Posterior cingulate gyrus (tissue), 11 donors: ENCODE measurements at regions not wholly inside any gene's neighbourhood (a gene's known extent, or its start where the extent isn't known, plus 50 kb on each side); places are given as distances from the start of the nearest gene placed in this dataset.
A peak's percentile ranks its signal among the peaks of the same experiment; 100 is the strongest.
"Not testable (repeated sequence)": the region's sequence is repeated elsewhere in the genome, so short reads cannot be mapped to it uniquely, and the experiment has no call there.

Experiments used
- DNase-seq, 10 donors: peaks; one replicate each; pipeline versions ENCODE4 v3.0.0 to v3.0.0-alpha.2; 2020 to 2021; ENCODE audit warnings: mixed read lengths in 3 of 10
- intact Hi-C: fragments of 100-400 bp; cut with DNase I; formaldehyde crosslinking; loops from one replicate; pipeline ENCODE4 v1.15.1; 2023

DNA sequence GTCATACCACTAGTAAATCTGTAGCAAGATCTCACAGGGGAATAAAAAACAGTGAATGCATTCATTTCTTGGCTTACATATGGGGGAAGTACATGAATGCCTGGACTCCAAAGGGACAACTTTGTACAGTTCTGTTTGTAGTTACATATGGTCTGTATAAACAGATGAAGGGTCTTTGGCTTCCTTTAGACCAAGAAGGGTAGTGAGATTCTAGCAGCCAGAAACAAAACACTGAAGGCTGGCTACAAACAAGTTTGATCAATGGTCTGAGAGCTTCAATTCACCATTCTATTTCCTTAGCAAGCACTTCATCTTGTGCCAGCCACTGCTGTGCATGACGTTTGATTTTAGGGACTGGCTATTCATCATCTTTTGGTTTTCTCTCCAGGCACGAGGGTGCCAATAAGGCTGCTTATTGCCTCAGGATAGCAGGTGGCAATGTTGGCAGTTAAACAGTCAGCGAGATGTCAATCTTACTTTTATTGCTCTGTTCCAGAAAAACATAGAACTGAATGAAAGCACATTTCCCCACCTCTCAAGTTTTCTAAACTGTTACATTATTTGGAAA lies 313.7 kb upstream of the COL8A1 start:
- intact Hi-C loops: no loop called here
- no peak for DNase-seq

DNA sequence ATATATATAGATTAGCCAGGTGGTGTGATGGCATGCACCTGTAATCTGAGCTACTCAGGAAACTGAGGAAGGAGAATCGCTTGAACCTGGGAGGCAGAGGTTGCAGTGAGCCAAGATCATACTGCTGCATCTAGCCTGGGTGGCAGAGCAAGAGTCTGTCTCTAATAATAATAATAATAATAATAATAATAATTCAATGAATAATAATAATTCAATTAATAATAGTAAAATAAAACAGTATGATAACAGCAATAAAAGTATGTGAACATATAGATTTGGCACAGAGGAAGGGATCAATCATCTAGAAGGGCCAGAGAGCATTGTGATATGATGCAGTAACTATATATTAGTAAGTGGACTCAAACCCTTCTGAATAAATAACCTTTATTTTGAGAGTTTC lies 314.5 kb upstream of the COL8A1 start:
- no peak for DNase-seq
- intact Hi-C loops: no loop called here

DNA sequence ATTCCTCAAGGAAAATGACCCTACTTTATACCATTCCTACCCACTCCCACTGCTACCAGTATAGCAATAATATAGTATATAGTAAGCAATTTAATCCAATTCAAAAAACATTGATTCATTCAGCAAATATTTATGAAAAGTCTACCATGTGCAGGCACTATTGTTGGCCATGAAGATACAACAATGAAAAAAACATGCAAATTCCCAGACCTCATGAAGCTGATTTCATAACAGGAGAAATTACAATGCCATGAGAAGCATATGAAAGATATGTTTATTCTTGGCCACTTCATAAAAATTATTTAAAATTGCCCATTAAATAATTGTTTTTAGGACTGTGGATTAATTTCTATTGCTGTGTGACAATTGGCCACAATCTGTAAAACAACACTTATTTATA lies 315.8 kb upstream of the COL8A1 start:
- no peak for DNase-seq
- intact Hi-C loops: no loop called here

DNA sequence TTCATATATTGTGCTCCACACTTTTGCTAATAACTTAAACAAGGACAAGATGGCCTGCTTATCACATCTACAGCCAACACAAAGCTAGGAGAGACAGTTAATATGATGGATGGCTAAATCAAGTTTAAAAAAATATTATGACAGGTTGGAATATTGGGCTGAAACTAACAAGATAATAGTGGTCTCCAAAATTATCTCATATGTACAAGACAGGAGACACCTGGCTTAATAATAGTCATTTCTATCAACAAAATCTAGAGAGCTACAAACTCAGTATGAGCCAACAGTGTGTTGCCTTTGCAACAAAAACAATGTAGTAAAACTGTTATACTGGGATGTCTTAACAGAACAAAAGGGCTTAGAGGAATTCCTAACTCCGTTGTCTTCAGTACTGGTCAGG lies 317.1 kb upstream of the COL8A1 start:
- intact Hi-C loops: no loop called here

DNA sequence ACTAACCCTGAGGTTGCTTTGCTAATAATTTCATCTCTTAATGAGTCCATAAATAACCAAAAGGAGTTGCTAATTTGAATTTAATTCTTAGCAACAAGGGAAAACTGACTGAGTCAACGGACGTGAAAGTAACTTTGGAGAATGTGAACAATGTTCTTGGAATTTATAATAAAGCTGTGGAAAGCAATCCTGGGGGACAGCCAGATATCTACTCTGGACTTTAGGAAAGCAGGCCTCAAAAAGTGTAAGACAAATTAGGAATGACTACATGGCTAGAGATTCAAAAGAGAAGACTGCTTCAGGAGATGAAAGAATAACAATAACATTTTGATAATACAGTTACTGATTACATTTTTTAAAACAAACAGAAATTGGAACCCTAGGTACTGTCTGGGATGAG lies 318.4 kb upstream of the COL8A1 start:
- DNase-seq: no peak
- intact Hi-C loops: no loop called here

More for the DNA sequence above, 317.1 kb upstream of the COL8A1 start:
- DNase-seq: no peak

DNA sequence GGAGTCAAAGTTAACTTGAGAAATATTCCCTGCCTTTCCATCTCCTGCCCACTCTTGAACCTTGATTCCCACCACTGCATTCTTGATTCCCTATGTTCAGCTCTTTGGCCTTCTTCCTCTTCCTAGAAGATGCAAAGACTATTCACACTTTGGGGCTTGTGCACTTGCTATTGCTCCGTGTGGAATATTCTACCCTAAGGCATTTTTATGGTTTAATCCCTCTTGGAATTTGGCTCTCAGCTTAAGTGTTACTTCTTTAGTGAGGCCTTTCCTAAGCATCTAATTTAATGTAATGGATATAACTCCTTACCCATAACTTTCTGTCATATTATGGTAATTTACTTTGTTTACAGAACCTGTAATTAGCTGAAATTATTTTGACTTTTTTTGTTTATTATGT lies 318.9 kb upstream of the COL8A1 start:
- no peak for DNase-seq
- intact Hi-C loops: no loop called here

DNA sequence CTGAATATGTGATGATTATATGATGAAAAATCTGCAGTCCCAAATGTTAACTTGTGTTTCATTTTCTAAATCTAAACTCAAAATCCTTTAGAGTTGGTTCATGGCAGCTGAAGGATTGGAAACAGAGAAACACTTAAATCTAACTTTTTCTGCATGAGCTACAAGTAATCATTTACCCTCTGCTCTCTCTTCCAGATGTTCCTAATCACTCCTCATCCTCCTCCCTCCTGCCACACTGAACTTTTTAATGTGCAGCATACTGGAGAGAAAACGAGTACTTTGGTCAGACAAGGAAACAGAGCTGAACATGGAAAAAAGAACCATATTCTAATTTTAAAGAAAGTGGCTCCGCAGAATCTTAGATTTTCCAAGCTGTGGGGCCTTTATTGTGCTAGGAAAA lies 321.2 kb upstream of the COL8A1 start:
- DNase-seq: no peak
- intact Hi-C loops: no loop called here

DNA sequence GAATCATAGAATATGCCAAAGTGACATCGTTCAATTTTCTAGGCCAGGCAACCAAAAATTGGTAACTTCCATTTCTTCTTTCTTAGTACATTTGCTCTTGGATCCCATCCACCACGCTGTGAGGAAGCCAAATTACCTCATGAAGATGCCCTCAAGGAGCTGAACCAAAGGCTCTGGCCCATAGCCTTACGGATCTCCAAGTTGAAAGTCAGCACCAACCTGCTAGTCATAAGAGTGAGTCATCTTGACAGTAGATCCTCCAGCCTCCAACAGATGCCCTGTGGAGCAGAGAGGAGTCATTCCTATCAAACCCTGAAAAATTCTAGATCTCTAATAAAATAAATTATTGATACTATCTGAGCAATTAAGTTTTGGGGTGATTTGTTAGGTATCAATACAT lies 322.5 kb upstream of the COL8A1 start:
- DNase-seq: no peak
- intact Hi-C loops: no loop called here

DNA sequence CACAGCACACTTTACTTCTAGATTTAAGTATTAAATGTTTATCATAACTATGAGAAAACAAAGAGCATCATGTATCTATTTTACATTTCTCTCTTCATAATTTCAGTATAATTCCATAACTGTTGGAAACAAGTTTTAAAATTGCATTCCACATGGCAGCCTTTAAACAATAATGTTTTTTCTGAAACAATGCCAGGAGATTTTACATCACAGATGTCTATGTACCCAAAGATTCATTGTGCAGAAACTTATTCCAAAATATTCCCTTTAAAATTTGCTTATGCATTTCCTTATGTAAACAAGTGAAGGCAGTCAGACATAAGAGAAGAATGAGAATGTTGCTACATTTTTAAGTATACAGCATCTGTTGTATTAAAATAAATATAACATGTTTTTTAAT lies 324.9 kb upstream of the COL8A1 start:
- intact Hi-C loops: no loop called here
- no peak for DNase-seq

DNA sequence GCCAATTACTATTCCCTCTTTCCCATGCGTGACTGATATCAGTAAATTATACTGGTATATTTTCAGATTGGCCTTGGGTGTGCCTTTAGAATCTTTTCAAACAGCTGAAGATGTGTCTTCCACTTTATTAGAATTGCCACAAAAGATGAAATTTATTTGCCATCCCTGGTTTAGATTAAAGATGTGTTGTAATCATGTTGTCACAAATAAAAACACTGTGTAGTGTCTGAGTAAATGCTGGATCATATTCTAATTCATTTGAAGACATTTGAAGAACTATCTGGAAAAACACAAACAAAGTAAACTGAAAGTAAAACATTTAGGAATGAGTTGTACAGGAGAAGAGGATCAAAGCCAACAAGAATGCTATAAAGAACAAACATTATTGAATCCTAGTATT lies 339.7 kb upstream of the COL8A1 start:
- intact Hi-C loops: no loop called here
- no peak for DNase-seq

DNA sequence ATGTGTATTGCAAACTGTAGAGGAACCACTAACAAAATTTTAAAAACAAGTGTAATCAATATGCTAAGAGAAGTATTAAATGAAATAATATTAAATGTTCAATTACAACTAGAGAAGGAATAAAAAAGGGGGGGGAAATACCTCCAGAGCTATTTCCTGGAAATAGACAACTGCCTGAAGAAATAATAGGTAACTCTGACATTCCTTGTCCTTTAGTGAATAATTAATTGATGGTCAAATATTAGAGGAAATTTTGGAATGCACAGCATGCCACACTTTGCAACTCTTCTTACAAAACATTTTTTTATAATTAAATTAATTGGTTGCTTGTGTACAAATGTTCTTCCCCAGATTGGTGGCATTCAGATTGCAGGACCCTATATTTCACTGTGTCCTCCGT lies 342.6 kb upstream of the COL8A1 start:
- DNase-seq: no peak
- intact Hi-C loops: no loop called here

DNA sequence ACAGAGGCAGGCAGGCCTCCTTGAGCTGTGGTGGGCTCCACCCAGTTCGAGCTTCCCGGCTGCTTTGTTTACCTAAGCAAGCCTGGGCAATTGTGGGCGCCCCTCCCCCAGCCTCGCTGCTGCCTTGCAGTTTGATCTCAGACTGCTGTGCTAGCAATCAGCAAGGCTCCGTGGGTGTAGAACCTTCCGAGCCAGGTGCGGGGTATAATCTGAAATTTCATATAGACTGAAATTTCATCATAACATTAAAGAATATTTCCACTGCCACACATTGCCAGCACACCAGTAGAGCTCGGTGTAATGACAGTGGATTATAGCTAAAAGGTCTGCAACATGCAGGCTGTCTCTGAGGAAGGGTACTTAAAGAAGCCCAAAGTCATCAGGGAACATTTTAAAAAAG lies 344.3 kb upstream of the COL8A1 start:
- intact Hi-C loops: not testable (repeated sequence)

DNA sequence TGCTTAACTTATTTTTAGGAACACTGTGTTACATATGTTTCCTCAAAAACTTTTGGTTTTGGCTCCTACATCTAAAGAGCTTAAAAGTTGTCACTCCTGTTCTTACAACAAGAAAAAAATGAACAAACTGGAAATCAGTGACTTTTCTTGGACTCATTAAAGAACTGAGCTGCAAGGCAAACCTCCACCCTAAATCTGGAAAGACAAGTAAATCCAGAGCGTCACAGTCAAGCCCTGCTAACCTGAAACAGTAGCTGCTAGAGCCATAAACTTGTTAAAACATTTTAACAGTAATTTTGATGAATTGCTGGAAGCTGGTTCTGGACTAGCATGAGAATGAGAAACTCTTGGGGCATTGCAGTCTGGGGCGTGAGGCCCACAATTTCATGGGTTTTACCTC lies 350.5 kb upstream of the COL8A1 start:
- intact Hi-C loops: no loop called here
- no peak for DNase-seq

More for the DNA sequence above, 344.3 kb upstream of the COL8A1 start:
- not testable (repeated sequence) for DNase-seq

DNA sequence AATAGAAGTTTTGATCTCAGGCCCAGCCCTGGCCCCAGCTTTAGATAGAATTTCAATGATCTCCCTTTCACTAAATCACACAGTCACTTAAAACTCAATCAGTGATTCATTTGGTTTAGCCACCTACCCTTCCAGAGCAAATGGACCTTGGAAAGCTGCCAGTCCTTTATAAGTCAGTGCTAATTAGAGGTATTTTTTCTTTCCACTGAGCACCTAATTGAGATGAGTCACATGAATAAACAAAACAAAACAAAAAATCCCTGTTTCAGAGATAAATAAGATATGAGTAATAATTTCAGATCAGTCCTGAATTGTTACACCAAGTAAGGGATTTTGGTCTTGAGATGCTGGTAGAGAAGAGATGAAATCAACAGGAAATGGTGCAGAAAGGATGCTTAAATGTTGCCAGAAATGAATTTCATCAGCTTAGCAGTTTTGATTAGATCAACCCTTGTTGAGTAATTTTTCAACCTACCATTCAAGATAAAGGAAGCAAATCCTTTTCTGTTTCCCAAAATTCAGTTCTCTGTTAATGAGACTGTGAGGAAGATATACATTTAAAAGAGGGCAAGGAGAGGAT lies 352.0 kb upstream of the COL8A1 start:
- no peak for DNase-seq
- intact Hi-C loops: no loop called here

DNA sequence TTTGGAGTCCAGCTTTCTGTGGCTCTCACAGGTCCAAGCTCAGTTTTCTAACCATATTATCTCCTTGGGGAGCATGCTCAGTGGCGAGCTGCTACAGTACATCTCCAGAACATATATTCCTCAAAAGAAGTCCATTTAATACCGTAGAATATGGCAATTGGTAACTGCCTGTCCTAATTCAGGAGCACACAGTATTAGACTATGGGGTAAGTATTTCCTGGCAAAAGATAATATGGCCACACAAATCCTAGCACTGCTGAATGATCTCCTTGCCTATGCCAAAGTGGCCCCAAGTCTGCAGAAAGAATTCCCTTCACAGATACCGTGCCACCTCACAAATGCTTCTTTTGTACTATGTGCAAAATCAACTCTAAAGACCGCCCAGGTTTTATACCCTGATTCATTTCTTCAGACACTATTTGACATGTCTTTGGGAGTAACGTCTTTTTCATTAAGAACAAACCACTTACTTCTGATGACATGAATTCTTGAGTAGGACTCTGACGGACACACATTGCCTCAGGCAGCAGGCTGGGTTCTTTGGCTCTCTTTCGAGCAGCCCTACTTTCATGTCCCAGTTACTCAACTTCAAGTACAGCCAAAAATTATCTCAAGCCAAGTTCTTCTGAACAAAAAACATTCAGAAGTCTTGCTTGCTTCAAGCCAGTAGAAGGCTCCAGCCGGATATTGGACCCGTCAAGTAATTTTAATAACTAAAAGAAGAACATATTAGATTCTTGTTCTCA lies 368.3 kb upstream of the DCBLD2 start:
- intact Hi-C loops: no loop called here
- DNase-seq: peak in 6 of 10 donors; percentile 7 to 73 (median 36)

DNA sequence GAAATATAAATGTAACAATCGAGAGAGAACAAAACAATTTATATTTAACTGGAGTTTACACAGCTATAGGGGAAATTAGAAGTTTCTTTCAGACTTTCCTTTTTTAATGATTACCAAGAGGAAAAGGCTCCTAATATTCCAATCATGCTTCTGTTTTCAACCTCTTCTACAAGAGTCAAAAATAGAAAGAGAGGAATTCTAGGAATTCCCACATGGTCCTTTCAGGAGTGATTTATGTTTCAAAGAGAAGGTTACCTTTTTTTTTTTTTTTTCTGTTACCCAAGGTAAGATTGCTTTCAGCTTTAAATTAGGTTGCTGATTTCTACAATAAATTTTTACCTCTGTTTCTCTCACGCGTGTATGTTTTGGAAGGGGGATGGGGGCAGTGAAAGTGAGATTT lies 355.3 kb upstream of the DCBLD2 start:
- DNase-seq: no peak
- intact Hi-C loops: no loop called here

DNA sequence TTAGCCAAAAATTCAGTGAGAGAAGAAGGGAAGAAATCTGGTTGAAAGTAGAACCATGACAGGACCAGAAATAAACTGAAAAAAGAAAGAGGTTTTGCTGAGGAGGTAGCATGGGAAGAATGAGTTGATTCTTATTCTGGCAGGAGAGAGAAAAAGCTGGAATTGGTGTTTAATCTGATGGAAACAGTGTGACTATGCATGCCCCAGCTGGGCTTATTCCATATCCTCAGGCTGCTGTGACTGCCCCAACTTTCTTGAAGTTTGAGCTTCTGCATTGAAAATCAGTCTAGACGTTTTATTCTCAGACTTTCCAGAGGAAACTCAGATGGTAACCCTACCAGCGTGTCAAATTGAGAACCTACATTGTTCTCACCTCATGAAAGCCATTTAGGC lies 352.5 kb upstream of the DCBLD2 start:
- no peak for DNase-seq
- intact Hi-C loops: no loop called here

DNA sequence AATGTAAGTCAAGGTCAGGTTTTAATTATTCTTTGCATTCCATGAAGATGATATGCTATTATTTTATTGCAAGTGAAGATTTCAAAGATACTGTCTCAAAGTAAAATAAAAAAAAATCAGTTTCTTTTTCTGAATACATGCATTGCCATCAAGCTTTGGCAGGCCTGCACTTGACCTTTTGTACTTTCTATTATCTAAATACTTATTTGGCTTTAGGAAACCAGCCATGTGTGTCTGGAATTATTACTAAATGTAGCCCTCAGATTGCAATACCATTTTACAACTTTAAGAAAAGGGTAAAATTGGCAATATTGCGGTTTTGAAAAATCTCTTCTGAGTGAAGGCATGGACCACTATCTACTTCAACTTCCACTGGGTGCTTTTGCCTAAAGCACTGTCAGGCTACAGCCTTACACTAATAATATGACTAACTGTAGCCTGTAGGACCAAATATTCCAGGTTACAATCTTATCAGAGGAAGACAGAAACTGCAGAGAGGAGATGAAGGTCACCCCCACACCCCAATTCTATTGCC lies 349.4 kb upstream of the DCBLD2 start:
- intact Hi-C loops: no loop called here
- no peak for DNase-seq

DNA sequence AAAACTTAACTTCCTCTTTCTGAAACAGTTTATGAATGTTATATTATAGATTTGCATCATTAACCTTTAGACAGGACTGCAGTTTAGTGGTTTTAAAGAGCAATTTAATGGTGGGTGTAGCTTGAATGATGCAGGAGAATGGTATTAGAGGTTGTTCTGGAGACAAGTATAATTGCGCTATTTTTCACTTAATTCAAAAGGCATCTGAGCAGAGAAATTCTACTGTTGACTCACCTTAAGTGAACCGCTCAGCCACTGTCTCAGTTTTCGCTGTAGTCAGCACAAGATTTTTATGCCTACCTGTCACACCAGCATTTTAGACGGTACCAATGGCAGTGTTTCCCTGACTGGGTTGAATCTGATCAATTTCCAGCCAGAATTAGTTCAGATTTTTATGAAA lies 348.8 kb upstream of the DCBLD2 start:
- no peak for DNase-seq
- intact Hi-C loops: no loop called here

DNA sequence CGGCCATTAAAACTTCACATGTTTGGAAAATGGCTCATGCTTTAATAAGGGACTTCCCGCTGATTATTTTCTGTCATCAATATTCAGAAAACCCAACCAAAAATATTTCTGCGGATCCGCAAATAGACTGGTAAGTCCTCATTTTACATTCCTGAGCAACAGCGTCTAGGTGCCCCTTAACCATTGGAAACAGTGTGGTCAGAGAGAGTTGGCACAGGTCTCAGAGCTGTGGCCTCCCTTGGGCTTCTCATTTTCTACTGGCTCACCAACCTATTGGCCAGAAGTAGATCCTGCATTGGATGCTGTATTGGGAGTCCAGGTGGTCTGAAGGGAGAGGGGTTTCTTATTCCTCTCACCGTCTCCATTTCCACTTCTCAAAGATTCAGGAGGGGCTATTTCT lies 348.1 kb upstream of the DCBLD2 start:
- intact Hi-C loops: no loop called here
- no peak for DNase-seq

DNA sequence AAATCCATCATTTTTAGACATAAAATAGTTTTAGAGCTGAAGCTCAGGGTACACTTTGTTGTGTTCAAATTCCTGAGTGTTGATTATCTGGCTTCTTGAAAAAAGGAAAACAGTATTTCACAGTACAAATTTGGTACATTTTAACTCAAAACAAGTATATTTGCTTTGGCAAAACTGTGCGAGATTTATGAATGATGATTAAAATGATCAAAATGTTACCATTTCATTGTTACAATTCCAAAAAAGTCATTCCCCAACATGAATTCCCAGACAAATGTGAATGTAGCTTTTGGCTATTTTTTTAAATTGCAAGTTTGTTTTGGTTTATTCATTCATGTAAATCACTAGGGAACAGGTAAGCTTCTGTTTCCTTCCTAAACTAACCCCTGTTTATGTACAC lies 347.4 kb upstream of the DCBLD2 start:
- intact Hi-C loops: no loop called here

DNA sequence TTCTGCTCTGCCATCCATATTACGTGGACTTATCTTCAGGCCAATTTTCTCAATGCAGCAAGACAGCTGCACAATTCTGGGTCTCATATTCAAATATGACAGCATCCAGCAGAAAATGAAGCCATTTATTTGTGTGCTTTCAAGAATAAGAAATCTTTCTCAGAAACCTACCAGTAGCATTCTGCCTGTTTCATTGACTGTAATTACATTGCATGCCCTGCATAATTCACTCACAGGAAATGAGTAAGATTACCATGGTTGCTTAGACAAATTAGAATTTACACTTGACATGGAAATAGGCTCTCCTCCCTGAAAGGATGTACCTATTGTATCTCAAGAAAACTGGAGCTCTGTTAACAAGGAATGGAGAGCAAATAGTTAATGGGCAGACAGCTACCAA lies 346.6 kb upstream of the DCBLD2 start:
- intact Hi-C loops: no loop called here
- DNase-seq: no peak

More for the DNA sequence above, 347.4 kb upstream of the DCBLD2 start:
- no peak for DNase-seq
